Activated naive CD8-positive, alpha-beta T cell treated with anti-CD3 and anti-CD28 coated beads, Interleukin-2, amount 50 U/mL, for 24 hours (primary cell): ENCODE measurements at regions not wholly inside any gene's neighbourhood (a gene's known extent, or its start where the extent isn't known, plus 50 kb on each side); places are given as distances from the start of the nearest gene placed in this dataset.

ENCODE experiments used
- ATAC-seq: fragments of 150-1000 bp; cut with Tn5 transposase; one replicate; pipeline ENCODE4 v1.10.0; 2021
- DNase-seq: peaks from one replicate; pipeline ENCODE4 v3.0.0; 2021
- H3K27ac Mint-ChIP-seq: one replicate; pipeline ENCODE4 v1.8.0; 2021; ENCODE audit warnings: mild to moderate bottlenecking, mixed read lengths
- H3K27me3 Mint-ChIP-seq: one replicate; pipeline ENCODE4 v1.8.0; 2021; ENCODE audit warnings: mixed read lengths
- H3K36me3 Mint-ChIP-seq: one replicate; pipeline ENCODE4 v1.8.0; 2021; ENCODE audit warnings: low read depth, mixed read lengths
- H3K4me1 Mint-ChIP-seq: one replicate; pipeline ENCODE4 v1.8.0; 2021; ENCODE audit warnings: mixed read lengths
- H3K4me3 Mint-ChIP-seq: one replicate; pipeline ENCODE4 v1.8.0; 2021; ENCODE audit warnings: mild to moderate bottlenecking, moderate library complexity, mixed read lengths
- H3K9me3 Mint-ChIP-seq: one replicate; pipeline ENCODE4 v1.8.0; 2021; ENCODE audit warnings: mixed read lengths

DNA sequence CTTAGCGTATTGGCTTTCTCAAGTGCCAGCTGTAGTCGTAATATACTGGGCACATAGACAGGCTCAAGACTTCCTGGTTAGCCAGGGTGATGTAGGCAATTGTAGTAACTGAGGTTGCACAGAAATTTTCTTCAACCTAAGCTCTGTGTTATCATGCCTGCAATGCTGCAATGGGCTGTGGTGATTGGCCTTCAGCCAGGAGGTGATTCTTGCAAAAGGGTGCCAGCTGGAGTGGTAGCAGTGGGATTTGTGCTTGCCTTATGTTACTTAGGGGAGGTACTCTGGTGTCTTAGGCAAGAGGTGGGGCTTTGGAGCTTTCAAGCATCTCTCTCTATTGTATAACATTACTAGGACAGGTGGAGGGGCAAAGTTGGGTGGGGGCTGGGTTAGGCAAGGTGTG lies 495.1 kb downstream of the CDH11 start:
- DNase-seq (no peak), ATAC-seq (no peak)
- H3K27ac Mint-ChIP-seq = no peak overlapping the region
- H3K4me1 Mint-ChIP-seq = no peaks in the 10 kb centered on the region
- H3K27me3 Mint-ChIP-seq = no peaks in the 10 kb centered on the region
- peaks cover 17% of the 10 kb centered on the region for H3K9me3 Mint-ChIP-seq
- no peaks in the 10 kb centered on the region for H3K36me3 Mint-ChIP-seq
- H3K4me3 Mint-ChIP-seq = no peak overlapping the region

- no peaks in the 10 kb centered on the region for H3K36me3 Mint-ChIP-seq
- H3K4me1 Mint-ChIP-seq = no peaks in the 10 kb centered on the region
- H3K27ac Mint-ChIP-seq = no peak overlapping the region
- no peak for DNase-seq
- peaks cover 35% of the 10 kb centered on the region for H3K9me3 Mint-ChIP-seq
- no peaks in the 10 kb centered on the region for H3K27me3 Mint-ChIP-seq
- no peak overlapping the region for H3K4me3 Mint-ChIP-seq
- no peak for ATAC-seq
Measured at GRCh38 chr16:64621616-64622015, 500.2 kb downstream of the CDH11 start.

DNA sequence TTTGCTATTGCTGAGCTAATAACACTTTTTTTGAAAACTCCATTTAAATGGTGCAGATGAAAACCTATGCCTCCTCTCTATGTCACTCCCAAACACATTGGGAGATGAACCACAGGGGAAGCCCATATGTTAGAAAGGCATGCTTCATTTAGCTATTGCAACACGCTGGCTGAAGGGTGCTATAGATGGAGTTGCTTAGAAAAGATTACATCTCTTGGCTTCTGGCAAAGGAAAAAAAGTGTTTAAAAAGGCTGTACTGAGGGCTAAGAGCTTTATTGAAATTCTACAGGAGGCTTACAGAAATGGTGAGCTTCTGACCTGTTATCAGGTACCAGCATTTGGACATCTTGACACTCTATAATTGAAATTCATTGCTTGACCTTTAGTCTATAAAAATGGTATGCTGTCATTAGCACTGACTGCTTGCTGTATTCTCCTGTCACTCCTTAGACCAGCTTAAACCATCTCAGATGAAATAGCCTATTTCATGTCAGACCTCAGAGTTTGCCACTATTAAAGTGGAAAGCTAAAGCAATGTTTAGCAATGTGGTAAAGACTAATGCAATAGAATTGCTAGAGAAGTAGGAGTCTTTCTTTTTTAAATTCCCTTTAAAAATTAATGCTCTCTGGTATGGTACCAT lies 503.9 kb downstream of the CDH11 start:
- ATAC-seq (no peak), DNase-seq (no peak)
- Mint-ChIP-seq H3K9me3 (peaks cover 47% of the 10 kb centered on the region), H3K36me3 (no peaks in the 10 kb centered on the region), H3K4me3 (no peak overlapping the region), H3K27ac (no peak overlapping the region), H3K27me3 (no peaks in the 10 kb centered on the region), H3K4me1 (no peaks in the 10 kb centered on the region)

DNA sequence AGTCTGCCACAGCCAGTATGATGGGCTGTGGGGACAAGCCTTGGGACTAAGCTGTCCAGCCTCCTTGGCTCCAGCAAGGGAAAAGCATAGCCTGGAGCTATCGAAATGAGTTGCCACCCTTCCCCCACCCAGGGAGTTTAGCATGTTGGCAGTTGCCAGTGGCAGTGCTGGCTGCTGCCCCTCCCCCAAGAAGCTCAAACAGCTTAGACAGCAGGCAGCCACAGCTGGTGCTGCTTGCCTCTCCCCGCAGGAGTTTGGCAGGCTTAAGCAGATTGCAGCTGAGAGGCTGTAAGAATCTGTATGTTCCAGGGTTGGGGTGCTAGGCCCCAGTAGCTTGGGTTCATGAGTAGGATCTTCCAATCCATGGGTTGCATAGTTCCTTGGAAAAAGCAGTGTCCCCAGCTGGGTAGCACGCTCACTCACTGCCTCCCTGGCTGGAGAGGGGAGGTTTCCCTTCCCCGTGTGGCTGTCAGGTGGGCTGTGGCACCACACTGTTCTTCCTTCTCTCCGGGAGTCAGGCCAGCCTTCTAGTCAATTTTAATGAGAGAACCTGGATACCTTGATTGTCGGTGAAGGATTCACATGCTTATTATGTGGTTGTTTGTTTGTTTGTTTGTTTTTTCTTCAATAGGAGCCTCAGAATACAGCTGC lies 506.1 kb downstream of the CDH11 start:
- Mint-ChIP-seq H3K27me3 (no peaks in the 10 kb centered on the region), H3K4me1 (no peaks in the 10 kb centered on the region), H3K36me3 (no peaks in the 10 kb centered on the region), H3K27ac (no peak overlapping the region), H3K4me3 (no peak overlapping the region), H3K9me3 (peaks cover 57% of the 10 kb centered on the region)
- ATAC-seq (no peak), DNase-seq (no peak)

- H3K36me3 Mint-ChIP-seq = no peaks in the 10 kb centered on the region
- ATAC-seq (no peak), DNase-seq (no peak)
- H3K27ac Mint-ChIP-seq = no peak overlapping the region
- no peaks in the 10 kb centered on the region for H3K4me1 Mint-ChIP-seq
- H3K9me3 Mint-ChIP-seq = no peaks in the 10 kb centered on the region
- no peaks in the 10 kb centered on the region for H3K27me3 Mint-ChIP-seq
- H3K4me3 Mint-ChIP-seq = no peak overlapping the region
Measured at GRCh38 chr16:64596196-64596595, 525.7 kb downstream of the CDH11 start.

DNA sequence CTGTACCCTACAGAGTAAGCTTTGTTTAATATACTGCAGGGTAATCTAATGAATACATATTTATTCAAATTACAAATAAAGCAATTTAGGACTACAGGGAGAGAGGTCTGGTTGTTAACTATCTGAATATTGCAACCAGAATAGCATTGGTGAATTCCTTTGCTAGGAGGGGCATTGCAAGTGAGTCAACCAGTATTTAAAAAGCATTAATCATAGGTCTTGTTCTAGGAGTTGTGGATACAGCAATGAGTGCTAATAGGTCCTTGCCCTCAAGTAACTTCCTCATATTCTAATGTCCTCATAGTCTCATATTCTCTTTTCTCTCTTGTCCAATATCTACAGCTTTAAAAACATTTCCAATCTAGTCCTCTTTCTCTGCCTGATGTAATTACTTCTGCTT lies 531.4 kb downstream of the CDH11 start:
- Mint-ChIP-seq H3K27ac (no peak overlapping the region), H3K36me3 (no peaks in the 10 kb centered on the region), H3K27me3 (no peaks in the 10 kb centered on the region), H3K9me3 (peaks cover 6% of the 10 kb centered on the region), H3K4me1 (no peaks in the 10 kb centered on the region), H3K4me3 (no peak overlapping the region)
- DNase-seq (no peak), ATAC-seq (no peak)

- no peak for ATAC-seq
- peaks cover 6% of the 10 kb centered on the region for H3K9me3 Mint-ChIP-seq
- no peak overlapping the region for H3K4me3 Mint-ChIP-seq
- H3K4me1 Mint-ChIP-seq = no peaks in the 10 kb centered on the region
- H3K36me3 Mint-ChIP-seq = no peaks in the 10 kb centered on the region
- H3K27ac Mint-ChIP-seq = no peak overlapping the region
- DNase-seq = no peak
- no peaks in the 10 kb centered on the region for H3K27me3 Mint-ChIP-seq
Measured at GRCh38 chr16:64589836-64590235, 532.0 kb downstream of the CDH11 start.

GRCh38 chr16:64586781-64587180 lies 535.1 kb downstream of the CDH11 start:
- Mint-ChIP-seq H3K27ac (no peak overlapping the region), H3K36me3 (no peaks in the 10 kb centered on the region), H3K4me3 (no peak overlapping the region), H3K27me3 (no peaks in the 10 kb centered on the region), H3K9me3 (peaks cover 6% of the 10 kb centered on the region), H3K4me1 (no peaks in the 10 kb centered on the region)
- DNase-seq (no peak), ATAC-seq (no peak)

DNA sequence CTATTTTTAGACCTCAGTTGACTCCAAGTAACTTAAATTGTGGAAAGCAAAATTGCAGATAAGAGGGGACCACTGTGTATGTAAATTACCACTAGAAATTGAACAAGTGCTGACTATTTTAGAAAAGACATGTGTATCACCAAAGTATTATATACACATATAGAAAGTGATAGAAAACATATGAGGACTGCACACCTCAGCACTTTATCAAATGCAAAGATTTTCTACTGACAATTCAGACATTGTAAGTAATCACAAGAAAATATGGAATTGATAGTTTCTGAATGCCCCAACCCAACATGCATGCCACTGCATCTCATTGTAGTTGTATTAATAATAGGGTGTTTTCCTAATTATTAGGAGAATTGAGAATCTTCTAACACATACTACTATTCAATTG lies 536.5 kb downstream of the CDH11 start:
- Mint-ChIP-seq H3K4me3 (no peak overlapping the region), H3K27me3 (no peaks in the 10 kb centered on the region), H3K9me3 (peaks cover 6% of the 10 kb centered on the region), H3K36me3 (no peaks in the 10 kb centered on the region), H3K27ac (no peak overlapping the region), H3K4me1 (no peaks in the 10 kb centered on the region)
- DNase-seq (no peak), ATAC-seq (no peak)

GRCh38 chr16:64580558-64580957 lies 541.3 kb downstream of the CDH11 start:
- no peak for DNase-seq
- H3K4me3 Mint-ChIP-seq = no peak overlapping the region
- no peaks in the 10 kb centered on the region for H3K36me3 Mint-ChIP-seq
- no peaks in the 10 kb centered on the region for H3K4me1 Mint-ChIP-seq
- no peak overlapping the region for H3K27ac Mint-ChIP-seq
- no peaks in the 10 kb centered on the region for H3K27me3 Mint-ChIP-seq
- H3K9me3 Mint-ChIP-seq = peaks cover 5% of the 10 kb centered on the region
- ATAC-seq = no peak

DNA sequence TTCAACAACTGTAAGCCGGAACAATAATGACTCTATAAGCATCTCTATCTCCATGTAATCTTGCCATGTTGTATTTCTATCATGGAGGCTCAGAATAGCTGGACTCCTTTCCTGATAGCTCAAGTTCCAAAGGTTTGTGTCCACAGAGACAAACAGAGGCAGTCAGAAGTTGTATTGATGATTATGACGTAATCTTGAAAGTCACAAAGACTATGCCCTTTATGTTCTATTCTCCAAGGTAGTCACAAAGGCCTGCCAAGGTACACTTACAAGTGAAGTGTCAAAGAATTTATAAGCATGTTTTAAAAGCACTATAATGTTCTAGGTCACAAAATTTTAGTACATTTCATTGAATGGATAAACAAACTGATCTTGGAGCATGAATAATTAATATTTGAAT lies 542.2 kb downstream of the CDH11 start:
- Mint-ChIP-seq H3K27ac (no peak overlapping the region), H3K27me3 (no peaks in the 10 kb centered on the region), H3K9me3 (peaks cover 5% of the 10 kb centered on the region), H3K36me3 (no peaks in the 10 kb centered on the region), H3K4me3 (no peak overlapping the region), H3K4me1 (no peaks in the 10 kb centered on the region)
- no peak for ATAC-seq
- DNase-seq = no peak

GRCh38 chr16:64545768-64546167 lies 576.1 kb downstream of the CDH11 start:
- no peak for DNase-seq
- H3K27me3 Mint-ChIP-seq = no peaks in the 10 kb centered on the region
- H3K9me3 Mint-ChIP-seq = peaks cover 29% of the 10 kb centered on the region
- no peaks in the 10 kb centered on the region for H3K36me3 Mint-ChIP-seq
- no peak for ATAC-seq
- no peak overlapping the region for H3K4me3 Mint-ChIP-seq
- no peaks in the 10 kb centered on the region for H3K4me1 Mint-ChIP-seq
- no peak overlapping the region for H3K27ac Mint-ChIP-seq

GRCh38 chr16:64544859-64545258 lies 577.0 kb downstream of the CDH11 start:
- DNase-seq (no peak), ATAC-seq (no peak)
- peaks cover 29% of the 10 kb centered on the region for H3K9me3 Mint-ChIP-seq
- no peak overlapping the region for H3K27ac Mint-ChIP-seq
- no peaks in the 10 kb centered on the region for H3K4me1 Mint-ChIP-seq
- H3K4me3 Mint-ChIP-seq = no peak overlapping the region
- no peaks in the 10 kb centered on the region for H3K27me3 Mint-ChIP-seq
- no peaks in the 10 kb centered on the region for H3K36me3 Mint-ChIP-seq

DNA sequence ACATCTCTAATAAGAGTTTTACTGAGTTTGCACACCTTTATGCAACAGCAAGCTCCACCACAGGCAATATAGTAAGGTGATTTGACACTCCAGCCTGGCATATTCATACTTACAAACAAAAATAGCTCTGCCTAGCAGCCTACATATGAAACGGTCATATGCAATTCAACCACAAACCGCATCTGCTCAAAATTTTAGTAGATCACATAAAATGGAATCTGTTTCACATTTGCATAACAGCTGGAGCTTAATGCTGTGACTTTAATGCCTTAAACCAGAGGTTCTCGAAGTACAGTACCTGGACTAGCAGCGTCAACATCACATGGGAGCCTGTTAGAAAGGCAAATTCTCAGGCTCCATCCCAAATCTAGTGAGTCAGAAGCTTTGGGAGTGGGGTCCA lies 578.4 kb downstream of the CDH11 start:
- Mint-ChIP-seq H3K27ac (no peak overlapping the region), H3K4me1 (no peaks in the 10 kb centered on the region), H3K9me3 (peaks cover 28% of the 10 kb centered on the region)

GRCh38 chr16:64543031-64543430 lies 578.8 kb downstream of the CDH11 start:
- no peak for DNase-seq
- Mint-ChIP-seq H3K27ac (no peak overlapping the region), H3K9me3 (peaks cover 27% of the 10 kb centered on the region), H3K4me3 (no peak overlapping the region), H3K4me1 (no peaks in the 10 kb centered on the region), H3K27me3 (no peaks in the 10 kb centered on the region), H3K36me3 (no peaks in the 10 kb centered on the region)
- ATAC-seq = no peak

More for the DNA sequence above, 578.4 kb downstream of the CDH11 start:
- ATAC-seq (no peak), DNase-seq (no peak)
- no peaks in the 10 kb centered on the region for H3K36me3 Mint-ChIP-seq
- H3K27me3 Mint-ChIP-seq = no peaks in the 10 kb centered on the region
- no peak overlapping the region for H3K4me3 Mint-ChIP-seq

DNA sequence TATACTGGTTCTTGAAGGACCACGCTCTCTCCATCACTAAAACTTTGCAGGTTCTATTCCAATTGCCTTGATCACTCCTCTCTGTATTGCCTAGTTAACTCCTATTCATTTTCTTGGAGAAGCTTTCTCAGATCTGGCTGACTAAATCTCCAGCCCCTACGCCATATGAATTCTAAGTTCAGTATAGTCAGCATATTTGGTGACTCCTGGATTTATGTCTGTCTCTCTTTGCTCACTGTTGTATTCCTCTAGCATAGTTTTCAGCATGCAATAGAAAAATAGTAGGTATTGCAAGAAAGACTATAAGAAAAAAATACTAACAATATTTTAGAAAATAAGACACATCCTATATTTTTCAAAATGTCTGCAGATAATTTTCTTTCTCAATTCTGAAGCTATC lies 579.7 kb downstream of the CDH11 start:
- no peak for DNase-seq
- no peak overlapping the region for H3K27ac Mint-ChIP-seq
- H3K4me3 Mint-ChIP-seq = no peak overlapping the region
- H3K27me3 Mint-ChIP-seq = no peaks in the 10 kb centered on the region
- H3K4me1 Mint-ChIP-seq = no peaks in the 10 kb centered on the region
- no peak for ATAC-seq
- H3K9me3 Mint-ChIP-seq = peaks cover 22% of the 10 kb centered on the region
- no peaks in the 10 kb centered on the region for H3K36me3 Mint-ChIP-seq
